Endodermal cell (in vitro differentiated cells): ENCODE measurements at regions not wholly inside any gene's neighbourhood (a gene's known extent, or its start where the extent isn't known, plus 50 kb on each side); places are given as distances from the start of the nearest gene placed in this dataset.

ENCODE experiments used
- DNase-seq: peaks from one replicate; pipeline ENCODE4 v3.0.0-alpha.2; 2017
- H3K27ac ChIP-seq: 2 replicates; pipeline ENCODE4 v1.5.1; 2013; ENCODE audit warnings: mild to moderate bottlenecking, low read depth, low read length, moderate library complexity
- H3K27me3 ChIP-seq: 2 replicates; pipeline ENCODE4 v1.6.1; 2013; ENCODE audit warnings: mild to moderate bottlenecking, low read length, moderate library complexity; ENCODE audit not compliant: insufficient read depth, control insufficient read depth, poor library complexity, severe bottlenecking
- H3K36me3 ChIP-seq: 2 replicates; pipeline ENCODE4 v1.7.0; 2013; ENCODE audit warnings: mild to moderate bottlenecking, low read length, moderate library complexity; ENCODE audit not compliant: control insufficient read depth, insufficient read depth
- H3K4me1 ChIP-seq: one replicate; pipeline ENCODE4 v1.7.0; 2013; ENCODE audit warnings: low read length; ENCODE audit not compliant: control insufficient read depth, insufficient read depth
- H3K4me3 ChIP-seq: 2 replicates; pipeline ENCODE4 v1.5.1; 2013; ENCODE audit warnings: mild to moderate bottlenecking, low read length, moderate library complexity
- H3K9ac ChIP-seq: 2 replicates; pipeline ENCODE4 v1.6.1; 2013; ENCODE audit warnings: mild to moderate bottlenecking, low read length, moderate library complexity; ENCODE audit not compliant: poor library complexity, severe bottlenecking; ENCODE audit errors: extremely low read depth
- H3K9me3 ChIP-seq: 2 replicates; pipeline ENCODE4 v1.6.1; 2013; ENCODE audit warnings: mild to moderate bottlenecking, low read length, moderate library complexity; ENCODE audit not compliant: control insufficient read depth
- H3K27ac Mint-ChIP-seq: 2 replicates; pipeline ENCODE4 v1.8.0; 2020; ENCODE audit warnings: mixed read lengths
- H3K27me3 Mint-ChIP-seq: 2 replicates; pipeline ENCODE4 v1.8.0; 2021; ENCODE audit warnings: mild to moderate bottlenecking, mixed read lengths; ENCODE audit not compliant: insufficient read depth
- H3K36me3 Mint-ChIP-seq: 2 replicates; pipeline ENCODE4 v1.8.0; 2020; ENCODE audit warnings: low read depth, mixed read lengths
- H3K4me1 Mint-ChIP-seq: 2 replicates; pipeline ENCODE4 v1.8.0; 2020; ENCODE audit warnings: mixed read lengths
- H3K4me3 Mint-ChIP-seq: 2 replicates; pipeline ENCODE4 v1.8.0; 2020; ENCODE audit warnings: mild to moderate bottlenecking, moderate library complexity, mixed read lengths
- H3K9me3 Mint-ChIP-seq: 2 replicates; pipeline ENCODE4 v1.8.0; 2020; ENCODE audit warnings: mild to moderate bottlenecking, mixed read lengths
- CTCF ChIP-seq: fragments of 200-600 bp; sonication (generic); conservative IDR thresholded peaks from 2 replicates; pipeline ENCODE4 v1.5.0; 2021; ENCODE audit warnings: antibody characterized with exemption, mild to moderate bottlenecking
- WGBS, 2 experiments: methylation state at CpG; one replicate each; pipeline versions ENCODE4 v1.1.5 to v1.1.7; 2013; ENCODE audit warnings: missing lambda C conversion rate in 2 of 2, mixed read lengths in 1 of 2; ENCODE audit not compliant: insufficient coverage in 1 of 2, insufficient read length in 1 of 2; 5-methylcytosine and 5-hydroxymethylcytosine counted together

GRCh38 chr14:34027130-34027989, 76.5 kb upstream of the EGLN3 start:
- Mint-ChIP-seq H3K36me3 (no peaks in the 10 kb centered on the region), H3K27me3 (peaks cover 14% of the 10 kb centered on the region), H3K4me3 (no peak overlapping the region), H3K27ac (no peak overlapping the region), H3K9me3 (peaks cover 3% of the 10 kb centered on the region), H3K4me1 (peaks cover 3% of the 10 kb centered on the region)
- no peak for DNase-seq
- TF ChIP-seq CTCF, result no peak
- H3K27ac ChIP-seq, result no peak overlapping the region
- WGBS, 2 experiments, result 98 to 100% methylated on average over 2 of the region's 3 CpGs
- no peaks in the 10 kb centered on the region for H3K27me3 ChIP-seq
- H3K36me3 ChIP-seq, result no peaks in the 10 kb centered on the region
- no peak overlapping the region for H3K4me3 ChIP-seq
- no peaks in the 10 kb centered on the region for H3K4me1 ChIP-seq
- H3K9ac ChIP-seq, result no peak overlapping the region
- no peaks in the 10 kb centered on the region for H3K9me3 ChIP-seq

GRCh38 chr14:34025325-34026017, 74.6 kb upstream of the EGLN3 start:
- Histone ChIP-seq H3K27me3 (peaks cover 2% of the 10 kb centered on the region), H3K9me3 (no peaks in the 10 kb centered on the region), H3K9ac (no peak overlapping the region), H3K4me3 (no peak overlapping the region), H3K36me3 (no peaks in the 10 kb centered on the region), H3K4me1 (no peaks in the 10 kb centered on the region), H3K27ac (no peak overlapping the region)
- no peak for TF ChIP-seq CTCF
- peaks cover 3% of the 10 kb centered on the region for H3K4me1 Mint-ChIP-seq
- no peak overlapping the region for H3K4me3 Mint-ChIP-seq
- no peaks in the 10 kb centered on the region for H3K36me3 Mint-ChIP-seq
- DNase-seq, result no peak
- WGBS, 2 experiments, result 93 to 97% methylated on average over 3 to 4 of the region's 4 CpGs
- H3K27me3 Mint-ChIP-seq, result peaks cover 9% of the 10 kb centered on the region
- H3K9me3 Mint-ChIP-seq, result peaks cover 3% of the 10 kb centered on the region
- H3K27ac Mint-ChIP-seq, result no peak overlapping the region

GRCh38 chr14:34024768-34025144, 73.9 kb upstream of the EGLN3 start:
- H3K4me3 ChIP-seq, result no peak overlapping the region
- no peak for TF ChIP-seq CTCF
- H3K27ac ChIP-seq, result no peak overlapping the region
- no peak for DNase-seq
- H3K9me3 Mint-ChIP-seq, result peaks cover 3% of the 10 kb centered on the region
- no peaks in the 10 kb centered on the region for H3K9me3 ChIP-seq
- no peaks in the 10 kb centered on the region for H3K36me3 ChIP-seq
- H3K27ac Mint-ChIP-seq, result no peak overlapping the region
- peaks cover 9% of the 10 kb centered on the region for H3K27me3 Mint-ChIP-seq
- no peak overlapping the region for H3K4me3 Mint-ChIP-seq
- H3K27me3 ChIP-seq, result peaks cover 8% of the 10 kb centered on the region
- H3K4me1 Mint-ChIP-seq, result peaks cover 3% of the 10 kb centered on the region
- H3K4me1 ChIP-seq, result no peaks in the 10 kb centered on the region
- H3K36me3 Mint-ChIP-seq, result no peaks in the 10 kb centered on the region
- 75% methylated on average over 2 of the region's 2 CpGs; no CpG with 5 or more reads in 1 of the 2 experiments for WGBS, 2 experiments
- no peak overlapping the region for H3K9ac ChIP-seq
